ENCODE measurements at regions not wholly inside any gene's neighbourhood (a gene's known extent, or its start where the extent isn't known, plus 50 kb on each side); places are given as distances from the start of the nearest gene placed in this dataset.
A peak's percentile ranks its signal among the peaks of the same experiment; 100 is the strongest.

DNA sequence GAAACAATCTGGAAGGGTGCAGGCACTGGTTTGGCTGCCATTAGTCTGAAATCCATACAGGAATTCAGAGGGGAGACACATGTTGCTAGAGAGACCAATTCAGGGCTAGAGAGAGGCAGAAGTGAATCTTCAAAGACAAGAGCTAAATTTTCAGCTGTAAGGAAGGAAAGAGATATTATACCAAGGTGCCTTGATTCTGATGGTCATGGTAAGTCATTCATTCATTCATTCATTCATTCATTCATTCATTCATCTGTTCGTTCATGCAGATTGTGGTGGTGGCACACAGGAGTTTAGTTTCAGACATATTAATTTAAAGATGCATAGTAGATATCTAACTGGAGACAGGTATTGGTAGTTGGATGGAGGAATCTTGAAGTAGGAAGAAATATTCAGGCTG lies 1493.5 kb upstream of the TMEM132C start:
- CTCF ChIA-PET = no interaction called here
- H3K27ac Mint-ChIP-seq (ENCODE audit: unreplicated experiment) = peak overlapping the region; percentile 98
- intact Hi-C loops (cut with micrococcal nuclease; ENCODE audit: unreplicated experiment) = loop anchor here (5.0 kb wide), 2 partner anchors 106 to 721 kb away; no protein-coding TSS in a partner anchor
- H3K4me1 Mint-ChIP-seq (ENCODE audit: low read depth, unreplicated experiment) = peaks cover 36% of the 10 kb centered on the region
- peak overlapping the region; percentile 83 for H3K4me3 Mint-ChIP-seq (ENCODE audit: low read depth, unreplicated experiment)
- BruUV-seq (replicated peaks) = no TSS peak
- no peak for DNase-seq
- peaks cover 5% of the 10 kb centered on the region for H3K9me3 Mint-ChIP-seq (ENCODE audit: low read depth, unreplicated experiment)
- H3K27me3 Mint-ChIP-seq (ENCODE audit: unreplicated experiment) = no peaks in the 10 kb centered on the region
- peaks cover 25% of the 10 kb centered on the region for H3K36me3 Mint-ChIP-seq (ENCODE audit: insufficient read depth, unreplicated experiment)
- TF ChIP-seq, protein P1, sequence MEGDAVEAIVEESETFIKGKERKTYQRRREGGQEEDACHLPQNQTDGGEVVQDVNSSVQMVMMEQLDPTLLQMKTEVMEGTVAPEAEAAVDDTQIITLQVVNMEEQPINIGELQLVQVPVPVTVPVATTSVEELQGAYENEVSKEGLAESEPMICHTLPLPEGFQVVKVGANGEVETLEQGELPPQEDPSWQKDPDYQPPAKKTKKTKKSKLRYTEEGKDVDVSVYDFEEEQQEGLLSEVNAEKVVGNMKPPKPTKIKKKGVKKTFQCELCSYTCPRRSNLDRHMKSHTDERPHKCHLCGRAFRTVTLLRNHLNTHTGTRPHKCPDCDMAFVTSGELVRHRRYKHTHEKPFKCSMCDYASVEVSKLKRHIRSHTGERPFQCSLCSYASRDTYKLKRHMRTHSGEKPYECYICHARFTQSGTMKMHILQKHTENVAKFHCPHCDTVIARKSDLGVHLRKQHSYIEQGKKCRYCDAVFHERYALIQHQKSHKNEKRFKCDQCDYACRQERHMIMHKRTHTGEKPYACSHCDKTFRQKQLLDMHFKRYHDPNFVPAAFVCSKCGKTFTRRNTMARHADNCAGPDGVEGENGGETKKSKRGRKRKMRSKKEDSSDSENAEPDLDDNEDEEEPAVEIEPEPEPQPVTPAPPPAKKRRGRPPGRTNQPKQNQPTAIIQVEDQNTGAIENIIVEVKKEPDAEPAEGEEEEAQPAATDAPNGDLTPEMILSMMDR (IDR thresholded peaks at IDR 0.05; ENCODE audit: unreplicated experiment) = no peak

DNA sequence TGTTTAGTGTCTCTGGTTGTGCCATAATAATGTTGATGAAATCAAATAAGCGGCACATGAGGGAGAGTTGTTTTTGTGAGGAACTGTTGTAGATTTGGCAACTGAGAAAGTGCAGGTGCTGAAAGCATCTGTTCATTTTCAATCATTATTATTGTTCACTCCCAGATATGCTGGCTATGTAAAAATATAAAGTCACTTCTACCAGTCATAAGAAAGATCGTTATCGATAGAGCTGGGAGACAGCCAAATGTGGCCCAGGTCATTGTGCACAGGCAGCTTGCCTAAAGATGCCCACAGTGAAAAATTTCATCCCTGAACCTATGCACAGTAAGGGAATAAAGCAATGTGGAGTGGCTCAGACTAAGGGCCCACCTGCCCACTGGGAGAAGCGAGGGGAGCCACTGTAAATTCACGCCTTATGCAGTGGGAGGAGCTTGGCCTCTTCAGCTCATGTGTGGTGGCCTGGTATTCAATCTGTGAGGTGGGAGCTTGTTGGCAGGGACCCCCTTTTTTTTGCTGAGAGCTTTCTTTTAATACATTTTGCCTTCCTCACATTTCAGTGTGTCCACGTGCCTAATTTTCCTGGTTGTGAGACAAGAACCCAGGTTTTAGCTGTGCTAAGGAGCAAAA lies 1490.8 kb upstream of the TMEM132C start:
- H3K27me3 Mint-ChIP-seq (ENCODE audit: unreplicated experiment) = no peaks in the 10 kb centered on the region
- peaks cover 36% of the 10 kb centered on the region for H3K4me1 Mint-ChIP-seq (ENCODE audit: low read depth, unreplicated experiment)
- H3K36me3 Mint-ChIP-seq (ENCODE audit: insufficient read depth, unreplicated experiment) = peaks cover 20% of the 10 kb centered on the region
- CTCF ChIA-PET = interaction anchor here (0.6 kb wide), 1 partner anchor 176 kb away, joined by 3 read pairs; no protein-coding TSS in a partner anchor
- H3K4me3 Mint-ChIP-seq (ENCODE audit: low read depth, unreplicated experiment) = no peak overlapping the region
- H3K9me3 Mint-ChIP-seq (ENCODE audit: low read depth, unreplicated experiment) = no peaks in the 10 kb centered on the region
- intact Hi-C loops (cut with micrococcal nuclease; ENCODE audit: unreplicated experiment) = no loop called here
- no peak overlapping the region for H3K27ac Mint-ChIP-seq (ENCODE audit: unreplicated experiment)
- DNase-seq = no peak
- TF ChIP-seq, protein P1 (IDR thresholded peaks at IDR 0.05; ENCODE audit: unreplicated experiment) = no peak
- no TSS peak for BruUV-seq (replicated peaks)

DNA sequence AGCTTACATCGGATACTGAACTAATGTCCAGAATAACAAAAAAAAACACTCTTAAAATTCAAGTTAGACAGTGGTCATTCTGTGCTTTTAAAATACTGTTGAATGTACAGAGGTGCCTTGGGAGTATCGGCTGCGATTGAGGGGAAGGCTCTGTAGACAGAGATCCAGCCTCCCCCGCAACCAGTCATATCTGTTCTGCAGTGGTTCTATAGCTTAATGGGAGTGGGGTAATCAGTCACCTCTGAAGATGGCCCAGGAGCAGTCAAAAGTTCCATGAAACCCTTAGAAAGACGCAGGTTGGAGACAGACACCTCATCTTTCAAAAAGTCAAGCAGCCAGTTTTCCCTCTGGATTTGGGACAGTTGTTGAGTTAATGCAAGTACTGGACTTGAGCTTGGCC lies 1486.6 kb upstream of the TMEM132C start:
- TF ChIP-seq, protein P1 (IDR thresholded peaks at IDR 0.05; ENCODE audit: unreplicated experiment) = no peak
- no peak for DNase-seq
- BruUV-seq (replicated peaks) = no TSS peak
- peaks cover 15% of the 10 kb centered on the region for H3K4me1 Mint-ChIP-seq (ENCODE audit: low read depth, unreplicated experiment)
- H3K9me3 Mint-ChIP-seq (ENCODE audit: low read depth, unreplicated experiment) = no peaks in the 10 kb centered on the region
- no peak overlapping the region for H3K27ac Mint-ChIP-seq (ENCODE audit: unreplicated experiment)
- H3K4me3 Mint-ChIP-seq (ENCODE audit: low read depth, unreplicated experiment) = no peak overlapping the region
- intact Hi-C loops (cut with micrococcal nuclease; ENCODE audit: unreplicated experiment) = no loop called here
- H3K36me3 Mint-ChIP-seq (ENCODE audit: insufficient read depth, unreplicated experiment) = peaks cover 5% of the 10 kb centered on the region
- H3K27me3 Mint-ChIP-seq (ENCODE audit: unreplicated experiment) = no peaks in the 10 kb centered on the region
- CTCF ChIA-PET = no interaction called here

DNA sequence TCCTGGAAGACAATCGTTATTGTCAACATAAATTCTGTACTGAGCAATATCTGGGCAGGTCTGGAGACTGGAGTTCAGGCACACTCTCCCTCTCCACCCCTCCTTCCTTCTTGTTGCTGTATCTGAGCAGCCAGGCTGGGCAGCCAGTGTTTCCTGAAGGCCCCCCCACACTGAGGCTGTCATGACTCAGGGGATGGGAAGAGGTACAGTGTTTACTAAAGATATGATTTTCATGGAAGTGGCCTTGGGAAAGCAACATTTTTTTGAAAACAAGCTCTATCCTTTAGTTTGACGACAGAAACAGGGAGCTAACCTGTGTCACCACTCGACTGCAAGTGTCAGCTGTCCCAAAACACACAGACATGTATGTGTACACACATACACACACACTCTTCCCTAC lies 1485.4 kb upstream of the TMEM132C start:
- TF ChIP-seq, protein P1 (IDR thresholded peaks at IDR 0.05; ENCODE audit: unreplicated experiment) = no peak
- Mint-ChIP-seq H3K9me3 (ENCODE audit: low read depth, unreplicated experiment) (no peaks in the 10 kb centered on the region), H3K4me1 (ENCODE audit: low read depth, unreplicated experiment) (peaks cover 7% of the 10 kb centered on the region), H3K4me3 (ENCODE audit: low read depth, unreplicated experiment) (no peak overlapping the region), H3K36me3 (ENCODE audit: insufficient read depth, unreplicated experiment) (peaks cover 5% of the 10 kb centered on the region), H3K27ac (ENCODE audit: unreplicated experiment) (no peak overlapping the region), H3K27me3 (ENCODE audit: unreplicated experiment) (no peaks in the 10 kb centered on the region)
- intact Hi-C loops (cut with micrococcal nuclease; ENCODE audit: unreplicated experiment) = no loop called here
- no TSS peak for BruUV-seq (replicated peaks)
- CTCF ChIA-PET = no interaction called here
- peak; percentile 5 for DNase-seq
